Body of pancreas (tissue), 4 donors: ENCODE measurements at regions not wholly inside any gene's neighbourhood (a gene's known extent, or its start where the extent isn't known, plus 50 kb on each side); places are given as distances from the start of the nearest gene placed in this dataset.

Experiments
- ATAC-seq: fragments of 150-250 bp; one replicate; pipeline ENCODE4 v1.9.1; 2016
- DNase-seq, 4 donors: peaks; one replicate each; pipeline ENCODE4 v3.0.0-alpha.2; 2019
- H3K27ac ChIP-seq, 4 donors: fragments of 200-600 bp; sonication (generic); 1 replicate in 3 of 4; 2 replicates in 1 of 4; pipeline versions ENCODE4 v1.5.1 to v1.6.1; 2016 to 2019; ENCODE audit warnings: mild to moderate bottlenecking in 1 of 4, mixed read lengths in 1 of 4, moderate library complexity in 1 of 4
- H3K27me3 ChIP-seq, 2 donors: fragments of 200-600 bp; sonication (generic); one replicate each; pipeline ENCODE4 v1.6.0; 2016; ENCODE audit warnings: mild to moderate bottlenecking in 1 of 2
- H3K36me3 ChIP-seq, 2 donors: fragments of 200-600 bp; sonication (generic); replicated peaks in 1 of 2; 2 replicates each; pipeline ENCODE4 v1.5.1; 2016; ENCODE audit warnings: low read depth in 2 of 2; ENCODE audit not compliant: insufficient read depth in 1 of 2
- H3K4me1 ChIP-seq: fragments of 200-600 bp; sonication (generic); one replicate; pipeline ENCODE4 v1.6.0; 2016
- H3K4me3 ChIP-seq, 2 donors: fragments of 200-600 bp; sonication (generic); 1 replicate in 1 of 2; 2 replicates in 1 of 2; pipeline ENCODE4 v1.5.1; 2016 to 2019
- H3K9me3 ChIP-seq, 3 donors: fragments of 200-600 bp; sonication (generic); 1 replicate in 2 of 3; 2 replicates in 1 of 3; pipeline ENCODE4 v1.5.1; 2016
- CTCF ChIP-seq, 7 experiments: fragments of 450-650 bp in 4 of 7; fragments of 200-600 bp in 3 of 7; sonication (generic) in 3 of 7; IDR thresholded peaks; one replicate each; pipeline ENCODE4 v1.5.1; 2016 to 2019; ENCODE audit warnings: antibody characterized with exemption in 7 of 7
- POLR2A ChIP-seq, 3 donors: fragments of 450-650 bp; IDR thresholded peaks; one replicate each; pipeline ENCODE4 v1.6.1; 2016; ENCODE audit warnings: antibody characterized with exemption in 3 of 3, mild to moderate bottlenecking in 2 of 3
- WGBS, 2 donors: methylation state at CpG; one replicate each; pipeline ENCODE4 v1.1.5; 2017; 5-methylcytosine and 5-hydroxymethylcytosine counted together
- intact Hi-C: fragments of 100-400 bp; cut with DNase I; formaldehyde crosslinking; loops from one replicate; pipeline ENCODE4 v1.15.1; 2023

GRCh38 chr10:129031844-129032150 lies 435.2 kb upstream of the MGMT start:
- intact Hi-C loops = no loop called here
- TF ChIP-seq POLR2A (IDR thresholded peaks at IDR 0.05) (no peak), CTCF (IDR thresholded peaks at IDR 0.05) (no peak)
- Histone ChIP-seq H3K36me3 (no peaks in the 10 kb centered on the region), H3K4me3 (no peak overlapping the region), H3K27ac (no peak overlapping the region), H3K4me1 (peaks cover 10% of the 10 kb centered on the region), H3K9me3 (no peaks in the 10 kb centered on the region), H3K27me3 (peaks cover 0 to 11% of the 10 kb centered on the region in 2 donors)
- WGBS, 2 donors = 3 to 5% methylated on average over 2 of the region's 2 CpGs
- DNase-seq = no peak
- ATAC-seq = no peak

GRCh38 chr10:129032372-129033313 lies 434.4 kb upstream of the MGMT start:
- peaks cover 0 to 11% of the 10 kb centered on the region in 2 donors for H3K27me3 ChIP-seq
- DNase-seq (no peak), ATAC-seq (no peak)
- H3K4me3 ChIP-seq = no peak overlapping the region
- intact Hi-C loops = no loop called here
- TF ChIP-seq CTCF (IDR thresholded peaks at IDR 0.05) (no peak), POLR2A (IDR thresholded peaks at IDR 0.05) (no peak)
- no peaks in the 10 kb centered on the region for H3K9me3 ChIP-seq
- no peaks in the 10 kb centered on the region for H3K36me3 ChIP-seq
- no peak overlapping the region for H3K27ac ChIP-seq
- 40 to 52% methylated on average over 28 of the region's 28 CpGs for WGBS, 2 donors
- peaks cover 10% of the 10 kb centered on the region for H3K4me1 ChIP-seq

- Histone ChIP-seq H3K36me3 (no peaks in the 10 kb centered on the region), H3K9me3 (no peaks in the 10 kb centered on the region), H3K4me1 (peaks cover 10% of the 10 kb centered on the region), H3K27me3 (peaks cover 0 to 10% of the 10 kb centered on the region in 2 donors), H3K27ac (no peak overlapping the region), H3K4me3 (no peak overlapping the region)
- TF ChIP-seq POLR2A (IDR thresholded peaks at IDR 0.05) = no peak
- DNase-seq (no peak), ATAC-seq (no peak)
- intact Hi-C loops = no loop called here
- WGBS, 2 donors = 58 to 59% methylated on average over 8 of the region's 8 CpGs
Observed at GRCh38 chr10:129033340-129033739, 433.7 kb upstream of the MGMT start.

GRCh38 chr10:129033790-129034272 lies 433.2 kb upstream of the MGMT start:
- DNase-seq (no peak), ATAC-seq (no peak)
- WGBS, 2 donors = 11 to 12% methylated on average over 14 of the region's 14 CpGs
- Histone ChIP-seq H3K4me1 (peaks cover 10% of the 10 kb centered on the region), H3K36me3 (no peaks in the 10 kb centered on the region), H3K4me3 (no peak overlapping the region), H3K27ac (no peak overlapping the region), H3K9me3 (no peaks in the 10 kb centered on the region), H3K27me3 (peaks cover 0 to 8% of the 10 kb centered on the region in 2 donors)
- intact Hi-C loops = no loop called here
- TF ChIP-seq CTCF (IDR thresholded peaks at IDR 0.05) = no peak
- TF ChIP-seq POLR2A (IDR thresholded peaks at IDR 0.05) = no peak

GRCh38 chr10:129035052-129035827 lies 431.8 kb upstream of the MGMT start:
- H3K36me3 ChIP-seq = no peaks in the 10 kb centered on the region
- TF ChIP-seq CTCF (IDR thresholded peaks at IDR 0.05) (no peak), POLR2A (IDR thresholded peaks at IDR 0.05) (no peak)
- peaks cover 0 to 8% of the 10 kb centered on the region in 2 donors for H3K27me3 ChIP-seq
- no peak for ATAC-seq
- DNase-seq = peak in 2 of 4 donors; percentile 22 to 29
- no peaks in the 10 kb centered on the region for H3K9me3 ChIP-seq
- intact Hi-C loops = no loop called here
- H3K4me1 ChIP-seq = peaks cover 10% of the 10 kb centered on the region
- no peak overlapping the region for H3K4me3 ChIP-seq
- WGBS, 2 donors = 22 to 25% methylated on average over 24 of the region's 24 CpGs
- H3K27ac ChIP-seq = no peak overlapping the region
